Iris pigment epithelial cell (primary cell): ENCODE measurements at regions not wholly inside any gene's neighbourhood (a gene's known extent, or its start where the extent isn't known, plus 50 kb on each side); places are given as distances from the start of the nearest gene placed in this dataset.

Experiments
- DNase-seq: peaks from one replicate; pipeline ENCODE4 v3.0.0-alpha.2; 2011; ENCODE audit warnings: low read depth

DNA sequence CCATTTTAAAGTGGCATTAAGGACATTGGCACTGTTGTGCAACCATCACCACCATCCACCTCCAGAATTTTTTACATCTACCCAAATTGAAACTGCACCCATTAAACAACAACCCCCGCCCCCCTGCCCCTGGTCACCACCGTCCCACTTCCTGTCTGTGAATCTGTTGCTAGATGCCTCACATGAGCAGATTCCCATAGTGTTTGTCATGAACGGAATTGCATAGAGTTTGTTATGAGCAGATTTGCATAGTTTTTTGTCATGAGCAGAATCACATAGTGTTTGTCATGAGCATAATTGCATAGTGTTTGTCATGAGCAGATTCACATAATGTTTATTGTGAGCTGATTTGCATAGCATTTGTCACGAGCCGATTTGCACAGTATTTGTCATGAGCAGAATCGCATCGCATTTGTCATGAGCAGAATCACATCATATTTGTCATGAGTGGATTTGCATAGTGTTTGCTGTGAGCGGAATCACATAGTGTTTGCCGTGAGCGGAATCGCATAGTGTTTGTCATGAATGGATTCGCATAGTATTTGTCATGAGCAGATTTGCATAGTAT lies 54.0 kb upstream of the GTF3A start:
- no peak for DNase-seq

DNA sequence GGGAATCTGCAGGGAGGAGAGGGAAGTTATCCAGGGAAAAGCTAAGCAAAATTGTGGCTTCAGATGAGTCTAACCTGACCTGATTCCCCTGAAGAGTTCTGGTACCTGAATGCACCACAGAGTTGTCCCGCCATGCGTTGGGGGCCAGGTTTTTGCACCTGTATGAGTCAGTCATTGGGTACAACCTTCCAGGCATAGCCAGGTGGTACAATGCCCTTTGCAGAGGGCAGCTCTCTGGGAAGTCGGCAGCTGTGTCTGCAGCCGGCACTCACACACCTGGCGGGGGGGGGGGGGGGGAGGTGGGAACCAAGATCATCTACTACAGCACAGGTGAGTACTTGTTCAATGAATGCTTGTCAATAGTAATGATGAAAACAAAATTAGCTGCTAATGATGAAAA lies 52.5 kb upstream of the GTF3A start:
- DNase-seq, result no peak

DNA sequence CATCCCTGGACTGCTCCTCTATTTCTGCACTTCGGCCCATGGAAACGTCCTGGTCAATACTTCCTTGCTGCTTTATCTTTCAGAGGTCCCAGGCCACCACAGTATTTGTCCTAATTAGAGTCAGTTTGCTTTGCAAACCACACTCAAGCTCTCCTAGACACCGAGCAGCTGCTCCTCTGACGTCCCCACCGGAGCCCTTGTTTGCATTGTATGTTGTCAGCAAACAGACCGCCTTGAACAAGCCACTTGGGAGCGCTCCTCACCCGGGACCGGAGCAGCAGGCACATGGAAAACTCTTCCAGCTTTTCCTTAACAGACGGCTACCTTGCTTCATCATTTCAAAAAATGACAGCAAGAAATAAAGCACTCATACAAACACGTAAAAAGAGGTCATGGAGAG lies 51.5 kb upstream of the GTF3A start:
- DNase-seq, result no peak

DNA sequence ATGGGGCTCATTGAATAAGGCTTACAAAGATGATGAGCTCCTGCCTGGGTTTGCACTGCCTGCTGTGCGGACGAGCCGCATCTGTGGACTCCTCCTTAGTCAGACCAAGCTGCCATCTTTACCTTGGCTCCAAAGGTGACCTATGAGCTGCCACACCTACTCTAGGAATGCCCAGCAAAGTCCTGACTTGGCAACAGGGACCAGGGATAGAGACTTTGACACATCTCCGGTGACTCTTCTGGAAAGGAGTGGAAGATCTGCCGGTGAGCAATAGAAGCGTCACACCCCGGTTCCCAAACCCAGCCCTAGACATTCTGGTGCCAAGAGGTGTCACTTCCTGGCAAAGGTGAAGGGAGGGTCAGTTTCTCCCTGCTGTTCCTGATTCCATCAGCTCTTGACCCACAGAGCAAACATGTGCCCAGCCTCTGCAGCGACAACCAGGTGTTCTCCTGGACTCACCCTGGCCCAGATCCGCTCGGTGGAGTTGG lies 50.2 kb upstream of the GTF3A start:
- DNase-seq, result no peak
